HCT116 (cell line): ENCODE measurements at regions not wholly inside any gene's neighbourhood (a gene's known extent, or its start where the extent isn't known, plus 50 kb on each side); places are given as distances from the start of the nearest gene placed in this dataset.

Experiments
- ATAC-seq: fragments of 200-7000 bp; cut with Tn5 transposase; 2 replicates; pipeline ENCODE4 v1.9.1; 2020; ENCODE audit warnings: mild to moderate bottlenecking, moderate library complexity
- BruUV-seq: library from RNA; stranded (reverse); fragments of 400-500 nt; replicated peaks from 2 replicates; lab custom pipeline; 2021; lab: Mats Ljungman, UMichigan
- CTCF ChIA-PET: fragments of 300-600 bp; sonication (Branson Sonifier 250); formaldehyde crosslinking; loops from one replicate; lab custom pipeline; 2021; ENCODE audit warnings: antibody characterized with exemption; lab: Charles Lee
- POLR2A ChIA-PET: fragments of 300-600, 350-600 bp; sonication (Branson Sonifier 250); formaldehyde crosslinking; loops from one replicate; lab custom pipeline; 2021; ENCODE audit warnings: antibody characterized with exemption; lab: Charles Lee
- RAD21 ChIA-PET, 2 experiments: fragments of 300-600 bp; sonication (Branson Sonifier 250); formaldehyde crosslinking; loops; one replicate each; lab custom pipeline; 2023; ENCODE audit warnings: low total read pairs in 2 of 2; ENCODE audit not compliant: uncharacterized antibody in 2 of 2, unreplicated experiment in 2 of 2, low non-redundant PET in 1 of 2; lab: Charles Lee
- DNase-seq: peaks from one replicate; pipeline ENCODE4 v3.0.0-alpha.2; 2010; ENCODE audit warnings: low read depth, low spot score
- H2AFZ ChIP-seq: fragments of 200-600 bp; shearing (Covaris generic), sonication (generic); 2 replicates; pipeline ENCODE4 v1.6.1; 2017; ENCODE audit warnings: low read depth, mixed run types, mixed read lengths, antibody characterized with exemption, low read length; ENCODE audit not compliant: poor library complexity, severe bottlenecking
- H3K27ac ChIP-seq: 2 replicates; pipeline ENCODE4 v1.5.1; 2012; ENCODE audit warnings: low read depth, low read length
- H3K27me3 ChIP-seq: fragments of 200-600 bp; sonication (generic); 2 replicates; pipeline ENCODE4 v1.6.1; 2016; ENCODE audit warnings: mixed run types, low read length, mixed read lengths; ENCODE audit not compliant: insufficient read depth
- H3K36me3 ChIP-seq, 2 experiments: fragments of 200-500 bp in 1 of 2; fragments of 200-600 bp in 1 of 2; sonication (Bioruptor generic) in 1 of 2; sonication (generic) in 1 of 2; 2 replicates each; pipeline versions ENCODE4 v1.5.1 to v1.6.1; 2014 to 2016; ENCODE audit warnings: low read length in 2 of 2, inconsistent platforms in 1 of 2, mixed read lengths in 1 of 2, mixed run types in 1 of 2; ENCODE audit not compliant: insufficient read depth in 2 of 2, control insufficient read depth in 1 of 2
- H3K4me1 ChIP-seq, 2 experiments: fragments of 200-600 bp in 1 of 2; sonication (generic) in 1 of 2; 2 replicates each; pipeline versions ENCODE4 v1.5.1 to v1.6.1; 2012 to 2017; ENCODE audit warnings: low read length in 2 of 2, inconsistent platforms in 1 of 2, mild to moderate bottlenecking in 1 of 2, mixed read lengths in 1 of 2, mixed run types in 1 of 2, moderate library complexity in 1 of 2; ENCODE audit not compliant: insufficient read depth in 2 of 2, control insufficient read depth in 1 of 2
- H3K4me2 ChIP-seq: fragments of 200-600 bp; sonication (generic); 2 replicates; pipeline ENCODE4 v1.6.1; 2017; ENCODE audit warnings: mixed run types, low read length, mixed read lengths
- H3K4me3 ChIP-seq, 2 experiments: fragments of 200-600 bp in 1 of 2; sonication (generic) in 1 of 2; replicated peaks in 1 of 2; 2 replicates each; pipeline ENCODE4 v1.5.1; 2011 to 2016; ENCODE audit warnings: low read length in 2 of 2, control low read depth in 1 of 2, low read depth in 1 of 2, mild to moderate bottlenecking in 1 of 2, mixed read lengths in 1 of 2, mixed run types in 1 of 2
- H3K79me2 ChIP-seq: fragments of 200-600 bp; sonication (generic); 2 replicates; pipeline ENCODE4 v1.6.1; 2017; ENCODE audit warnings: mild to moderate bottlenecking, mixed run types, low read length, moderate library complexity, mixed read lengths; ENCODE audit not compliant: insufficient read depth
- H3K9ac ChIP-seq: fragments of 200-600 bp; sonication (generic); 2 replicates; pipeline ENCODE4 v1.6.1; 2016; ENCODE audit warnings: low read length, mixed read lengths
- H3K9me2 ChIP-seq: fragments of 200-600 bp; sonication (generic), shearing (Covaris generic); 2 replicates; pipeline ENCODE4 v1.6.1; 2017; ENCODE audit warnings: mixed run types, mild to moderate bottlenecking, moderate library complexity; ENCODE audit not compliant: insufficient read depth
- H3K9me3 ChIP-seq, 2 experiments: fragments of 200-500 bp in 1 of 2; fragments of 200-600 bp in 1 of 2; sonication (Bioruptor generic) in 1 of 2; sonication (generic) in 1 of 2; 2 replicates each; pipeline ENCODE4 v1.6.1; 2014 to 2017; ENCODE audit warnings: low read length in 2 of 2, mixed read lengths in 2 of 2, inconsistent platforms in 1 of 2, low read depth in 1 of 2, mild to moderate bottlenecking in 1 of 2, mixed run types in 1 of 2, moderate library complexity in 1 of 2; ENCODE audit not compliant: control insufficient read depth in 1 of 2, insufficient read depth in 1 of 2
- H4K20me1 ChIP-seq: fragments of 200-600 bp; sonication (generic), shearing (Covaris generic); 2 replicates; pipeline ENCODE4 v1.6.1; 2017; ENCODE audit warnings: mixed run types, mild to moderate bottlenecking, moderate library complexity; ENCODE audit not compliant: insufficient read depth
- CBX3 ChIP-seq: IDR thresholded peaks from 2 replicates; pipeline ENCODE4 v1.6.1; 2012; ENCODE audit warnings: low read depth
- ELF1 ChIP-seq: IDR thresholded peaks from 2 replicates; pipeline ENCODE4 v1.6.1; 2012; ENCODE audit warnings: low read depth, borderline replicate concordance
- POLR2A ChIP-seq: IDR thresholded peaks from 2 replicates; pipeline ENCODE4 v1.7.0; 2011; ENCODE audit warnings: borderline replicate concordance; ENCODE audit not compliant: insufficient read depth, insufficient read length; ENCODE audit errors: extremely low read depth
- POLR2AphosphoS5 ChIP-seq: IDR thresholded peaks from 2 replicates; pipeline ENCODE4 v1.6.1; 2011; ENCODE audit warnings: mild to moderate bottlenecking, low read depth, low read length, moderate library complexity
- SIN3A ChIP-seq: IDR thresholded peaks from 2 replicates; pipeline ENCODE4 v1.6.1; 2012; ENCODE audit warnings: low read depth
- SRF ChIP-seq: IDR thresholded peaks from 2 replicates; pipeline ENCODE4 v1.6.1; 2012; ENCODE audit warnings: low read depth
- TCF7L2 ChIP-seq: IDR thresholded peaks from 2 replicates; pipeline ENCODE4 v1.7.0; 2011; ENCODE audit warnings: borderline replicate concordance, inconsistent platforms; ENCODE audit not compliant: insufficient read depth, insufficient read length; ENCODE audit errors: extremely low read depth
- intact Hi-C: fragments of 100-400 bp; cut with micrococcal nuclease; formaldehyde crosslinking; loops from 2 replicates; pipeline ENCODE4 v1.10.0; 2022
- TF ChIP-seq, protein P1 (sequence below): IDR thresholded peaks from 2 replicates; pipeline ENCODE4 v1.6.1; 2011; ENCODE audit warnings: mild to moderate bottlenecking, low read length, moderate library complexity; ENCODE audit not compliant: insufficient replicate concordance; ENCODE audit errors: extremely low read depth
- TF ChIP-seq, protein P2 (sequence below): IDR thresholded peaks from 2 replicates; pipeline ENCODE4 v1.6.1; 2012; ENCODE audit warnings: low read depth
- TF ChIP-seq, protein P3 (sequence below): IDR thresholded peaks from 2 replicates; pipeline ENCODE4 v1.6.1; 2012

DNA sequence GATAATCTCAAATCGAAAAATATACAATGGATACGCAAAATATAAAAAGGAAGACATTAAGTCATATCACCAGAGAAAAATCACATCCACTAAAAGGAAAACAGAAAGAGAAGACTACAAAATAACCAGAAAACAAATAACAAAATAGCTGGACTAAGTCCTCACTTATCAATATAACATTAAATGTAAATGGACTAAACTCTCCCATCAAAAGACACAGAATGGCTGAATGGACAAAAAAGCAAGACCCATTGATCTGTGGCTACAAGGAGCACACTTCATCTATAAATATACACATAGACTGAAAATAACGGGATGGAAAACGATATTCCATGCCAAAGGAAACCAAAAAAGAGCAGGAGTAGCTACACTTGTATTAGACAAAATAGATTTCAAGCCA lies 161.0 kb upstream of the PRKD1 start:
- H3K9ac ChIP-seq, result no peak overlapping the region
- intact Hi-C loops, result no loop called here
- POLR2A ChIA-PET, result no interaction called here
- RAD21 ChIA-PET, result no interaction called here
- DNase-seq (no peak), ATAC-seq (no peak)
- H4K20me1 ChIP-seq, result no peaks in the 10 kb centered on the region
- no peaks in the 10 kb centered on the region for H3K36me3 ChIP-seq
- H3K4me3 ChIP-seq, result no peak overlapping the region
- no peak overlapping the region for H2AFZ ChIP-seq
- peaks cover 16% of the 10 kb centered on the region in 2 experiments; a peak in 2 of 4 replicates for H3K9me3 ChIP-seq
- CTCF ChIA-PET, result no interaction called here
- no peaks in the 10 kb centered on the region for H3K79me2 ChIP-seq
- no TSS peak for BruUV-seq
- H3K9me2 ChIP-seq, result no peaks in the 10 kb centered on the region
- no peaks in the 10 kb centered on the region for H3K4me1 ChIP-seq
- no peaks in the 10 kb centered on the region for H3K27me3 ChIP-seq
- no peak overlapping the region for H3K4me2 ChIP-seq
- no peak overlapping the region for H3K27ac ChIP-seq
- TF ChIP-seq SRF (no peak), POLR2A (no peak), SIN3A (no peak), TCF7L2 (no peak), ELF1 (no peak), CBX3 (no peak), POLR2AphosphoS5 (no peak)
- TF ChIP-seq, protein P1, sequence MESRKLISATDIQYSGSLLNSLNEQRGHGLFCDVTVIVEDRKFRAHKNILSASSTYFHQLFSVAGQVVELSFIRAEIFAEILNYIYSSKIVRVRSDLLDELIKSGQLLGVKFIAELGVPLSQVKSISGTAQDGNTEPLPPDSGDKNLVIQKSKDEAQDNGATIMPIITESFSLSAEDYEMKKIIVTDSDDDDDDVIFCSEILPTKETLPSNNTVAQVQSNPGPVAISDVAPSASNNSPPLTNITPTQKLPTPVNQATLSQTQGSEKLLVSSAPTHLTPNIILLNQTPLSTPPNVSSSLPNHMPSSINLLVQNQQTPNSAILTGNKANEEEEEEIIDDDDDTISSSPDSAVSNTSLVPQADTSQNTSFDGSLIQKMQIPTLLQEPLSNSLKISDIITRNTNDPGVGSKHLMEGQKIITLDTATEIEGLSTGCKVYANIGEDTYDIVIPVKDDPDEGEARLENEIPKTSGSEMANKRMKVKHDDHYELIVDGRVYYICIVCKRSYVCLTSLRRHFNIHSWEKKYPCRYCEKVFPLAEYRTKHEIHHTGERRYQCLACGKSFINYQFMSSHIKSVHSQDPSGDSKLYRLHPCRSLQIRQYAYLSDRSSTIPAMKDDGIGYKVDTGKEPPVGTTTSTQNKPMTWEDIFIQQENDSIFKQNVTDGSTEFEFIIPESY, result no peak
- TF ChIP-seq, protein P2, sequence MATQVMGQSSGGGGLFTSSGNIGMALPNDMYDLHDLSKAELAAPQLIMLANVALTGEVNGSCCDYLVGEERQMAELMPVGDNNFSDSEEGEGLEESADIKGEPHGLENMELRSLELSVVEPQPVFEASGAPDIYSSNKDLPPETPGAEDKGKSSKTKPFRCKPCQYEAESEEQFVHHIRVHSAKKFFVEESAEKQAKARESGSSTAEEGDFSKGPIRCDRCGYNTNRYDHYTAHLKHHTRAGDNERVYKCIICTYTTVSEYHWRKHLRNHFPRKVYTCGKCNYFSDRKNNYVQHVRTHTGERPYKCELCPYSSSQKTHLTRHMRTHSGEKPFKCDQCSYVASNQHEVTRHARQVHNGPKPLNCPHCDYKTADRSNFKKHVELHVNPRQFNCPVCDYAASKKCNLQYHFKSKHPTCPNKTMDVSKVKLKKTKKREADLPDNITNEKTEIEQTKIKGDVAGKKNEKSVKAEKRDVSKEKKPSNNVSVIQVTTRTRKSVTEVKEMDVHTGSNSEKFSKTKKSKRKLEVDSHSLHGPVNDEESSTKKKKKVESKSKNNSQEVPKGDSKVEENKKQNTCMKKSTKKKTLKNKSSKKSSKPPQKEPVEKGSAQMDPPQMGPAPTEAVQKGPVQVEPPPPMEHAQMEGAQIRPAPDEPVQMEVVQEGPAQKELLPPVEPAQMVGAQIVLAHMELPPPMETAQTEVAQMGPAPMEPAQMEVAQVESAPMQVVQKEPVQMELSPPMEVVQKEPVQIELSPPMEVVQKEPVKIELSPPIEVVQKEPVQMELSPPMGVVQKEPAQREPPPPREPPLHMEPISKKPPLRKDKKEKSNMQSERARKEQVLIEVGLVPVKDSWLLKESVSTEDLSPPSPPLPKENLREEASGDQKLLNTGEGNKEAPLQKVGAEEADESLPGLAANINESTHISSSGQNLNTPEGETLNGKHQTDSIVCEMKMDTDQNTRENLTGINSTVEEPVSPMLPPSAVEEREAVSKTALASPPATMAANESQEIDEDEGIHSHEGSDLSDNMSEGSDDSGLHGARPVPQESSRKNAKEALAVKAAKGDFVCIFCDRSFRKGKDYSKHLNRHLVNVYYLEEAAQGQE, result no peak
- TF ChIP-seq, protein P3, sequence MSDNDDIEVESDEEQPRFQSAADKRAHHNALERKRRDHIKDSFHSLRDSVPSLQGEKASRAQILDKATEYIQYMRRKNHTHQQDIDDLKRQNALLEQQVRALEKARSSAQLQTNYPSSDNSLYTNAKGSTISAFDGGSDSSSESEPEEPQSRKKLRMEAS, result no peak
